ENCODE measurements at regions not wholly inside any gene's neighbourhood (a gene's known extent, or its start where the extent isn't known, plus 50 kb on each side); places are given as distances from the start of the nearest gene placed in this dataset.

DNA sequence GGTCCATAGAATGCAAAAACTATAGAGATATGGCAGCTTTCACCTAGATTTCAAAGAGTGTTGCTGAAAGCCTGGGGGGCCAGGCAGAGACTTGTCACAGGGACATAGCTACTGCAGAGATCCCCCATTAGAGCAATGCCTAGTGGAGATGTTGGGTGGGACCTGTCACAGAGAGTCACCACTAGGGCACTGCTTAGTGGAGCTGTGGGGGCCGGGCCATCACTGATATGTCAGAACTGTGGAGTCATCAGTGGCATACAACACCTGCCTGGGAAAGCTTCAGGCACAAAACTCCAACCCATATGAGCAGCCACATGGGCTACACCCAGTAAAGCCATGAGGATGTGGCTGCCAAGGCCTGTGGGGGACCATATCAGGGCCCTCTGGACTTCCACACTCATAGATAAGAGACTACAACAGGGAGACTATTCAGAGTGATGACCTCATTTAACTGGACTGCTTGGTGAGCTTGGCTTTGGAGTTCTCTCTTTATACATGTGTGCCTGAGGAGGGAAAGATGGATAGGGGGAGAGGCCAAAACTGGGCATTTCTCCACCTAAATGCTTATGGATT, 176.3 kb downstream of the ZNF621 start:
- DNase-seq (ENCODE audit: extremely low read depth in 1 of 4, low spot score in 3 of 4), result no peak
- ATAC-seq, result no peak
- H3K79me2 ChIP-seq (ENCODE audit: control insufficient read depth, insufficient read depth, low read length), result no peaks in the 10 kb centered on the region
- FAIRE-seq, result no peak
- BruUV-seq (replicated peaks), result no TSS peak
- H3K27ac ChIP-seq (ENCODE audit: extremely low read depth, low read depth, low read length), result no peak overlapping the region
- 0% methylated on average over 1 of the region's 1 CpG for WGBS (ENCODE audit: insufficient coverage, low coverage, missing lambda C conversion rate)
- in situ Hi-C loops (cut with MboI) (no loop called here), intact Hi-C loops (cut with micrococcal nuclease) (no loop called here)
- no peaks in the 10 kb centered on the region for H3K9me1 ChIP-seq (ENCODE audit: control insufficient read depth, insufficient read depth, low read length)
- H3K27me3 ChIP-seq (ENCODE audit: control insufficient read depth in 2 of 2, insufficient read depth in 2 of 2, low read length in 2 of 2), result peaks cover 0 to 3% of the 10 kb centered on the region in 2 experiments; a peak in 1 of 5 replicates
- no peak overlapping the region for H3K4me3 ChIP-seq
- H3K4me1 ChIP-seq (replicated peaks in 1 of 2; ENCODE audit: control insufficient read depth in 2 of 2, insufficient read depth in 2 of 2, low read length in 2 of 2), result no peaks in the 10 kb centered on the region
- H4K20me1 ChIP-seq (replicated peaks; ENCODE audit: control insufficient read depth, insufficient read depth, low read length), result no peaks in the 10 kb centered on the region
- H3K9ac ChIP-seq (ENCODE audit: insufficient read depth in 1 of 2, low read depth in 2 of 2, low read length in 2 of 2), result no peak overlapping the region
- CTCF ChIA-PET (ENCODE audit: low intra/inter-chr PET ratio), result no interaction called here
- H3K4me2 ChIP-seq (ENCODE audit: insufficient read depth, low read length), result no peak overlapping the region
- no peak overlapping the region for H2AFZ ChIP-seq (ENCODE audit: low read depth, low read length)
- H3K36me3 ChIP-seq (ENCODE audit: control insufficient read depth, insufficient read depth, low read length), result no peaks in the 10 kb centered on the region
- no peaks in the 10 kb centered on the region for H3K9me3 ChIP-seq (replicated peaks; ENCODE audit: control insufficient read depth, insufficient read depth, low read depth, low read length)
- POLR2A ChIA-PET, result interaction anchor here (0.6 to 1.6 kb wide), 2 partner anchors 10 to 550 kb away, joined by 3 to 4 read pairs; no protein-coding TSS in a partner anchor
- TF ChIP-seq WHSC1 (IDR thresholded peaks at IDR 0.05; ENCODE audit: low read length), result no peak
- TF ChIP-seq, protein P1, sequence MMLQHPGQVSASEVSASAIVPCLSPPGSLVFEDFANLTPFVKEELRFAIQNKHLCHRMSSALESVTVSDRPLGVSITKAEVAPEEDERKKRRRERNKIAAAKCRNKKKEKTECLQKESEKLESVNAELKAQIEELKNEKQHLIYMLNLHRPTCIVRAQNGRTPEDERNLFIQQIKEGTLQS (IDR thresholded peaks at IDR 0.05), result 0 out of 2 replicates have a peak, but pooled peaks have one; percentile 10
- TF ChIP-seq, protein P1 (CRISPR knock-in tag; conservative IDR thresholded peaks at IDR 0.05), result no peak

DNA sequence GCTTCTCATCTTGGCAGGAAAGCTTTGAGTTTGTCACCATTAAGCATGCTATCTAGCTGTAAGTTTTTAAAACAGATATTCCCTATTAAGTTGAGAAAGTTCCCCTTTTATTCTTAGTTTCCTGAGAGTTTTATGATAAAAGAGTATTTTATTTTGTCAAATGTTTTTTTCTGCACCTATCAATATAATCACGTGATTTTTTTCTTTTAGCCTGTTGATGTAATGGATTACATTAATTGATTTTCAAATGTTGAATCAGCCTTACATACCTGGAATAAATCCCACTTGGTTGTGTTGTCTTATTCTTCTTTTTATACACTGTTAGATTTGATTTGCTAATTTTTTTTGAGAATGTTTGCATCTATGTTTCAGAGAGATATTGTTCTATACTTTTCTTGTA, 179.5 kb downstream of the ZNF621 start:
- ATAC-seq, result no peak
- Histone ChIP-seq H3K27ac (ENCODE audit: extremely low read depth, low read depth, low read length) (no peak overlapping the region), H2AFZ (ENCODE audit: low read depth, low read length) (no peak overlapping the region), H3K9me1 (ENCODE audit: control insufficient read depth, insufficient read depth, low read length) (no peaks in the 10 kb centered on the region), H3K4me1 (replicated peaks in 1 of 2; ENCODE audit: control insufficient read depth in 2 of 2, insufficient read depth in 2 of 2, low read length in 2 of 2) (no peaks in the 10 kb centered on the region), H3K36me3 (ENCODE audit: control insufficient read depth, insufficient read depth, low read length) (no peaks in the 10 kb centered on the region), H4K20me1 (replicated peaks; ENCODE audit: control insufficient read depth, insufficient read depth, low read length) (no peaks in the 10 kb centered on the region), H3K27me3 (ENCODE audit: control insufficient read depth in 2 of 2, insufficient read depth in 2 of 2, low read length in 2 of 2) (no peaks in the 10 kb centered on the region), H3K4me2 (ENCODE audit: insufficient read depth, low read length) (no peak overlapping the region), H3K79me2 (ENCODE audit: control insufficient read depth, insufficient read depth, low read length) (no peaks in the 10 kb centered on the region), H3K4me3 (no peak overlapping the region), H3K9ac (ENCODE audit: insufficient read depth in 1 of 2, low read depth in 2 of 2, low read length in 2 of 2) (no peak overlapping the region), H3K9me3 (replicated peaks; ENCODE audit: control insufficient read depth, insufficient read depth, low read depth, low read length) (no peaks in the 10 kb centered on the region)
- BruUV-seq (replicated peaks), result no TSS peak
- ChIA-PET POLR2A (no interaction called here), CTCF (ENCODE audit: low intra/inter-chr PET ratio) (no interaction called here)
- WGBS (ENCODE audit: insufficient coverage, low coverage, missing lambda C conversion rate), result 0% methylated on average over 1 of the region's 1 CpG
- no peak for FAIRE-seq
- intact Hi-C loops (cut with micrococcal nuclease), result no loop called here
- TF ChIP-seq DPF2 (IDR thresholded peaks at IDR 0.05) (no peak), C11orf30 (IDR thresholded peaks at IDR 0.05; ENCODE audit: low read depth) (no peak), ZNF668 (CRISPR knock-in tag; IDR thresholded peaks at IDR 0.05) (no peak), CHD4 (IDR thresholded peaks at IDR 0.05; ENCODE audit: insufficient read depth, insufficient replicate concordance, low read depth, low read length, poor library complexity, severe bottlenecking) (no peak), ZZZ3 (IDR thresholded peaks at IDR 0.05) (no peak)
- TF ChIP-seq, protein P2, sequence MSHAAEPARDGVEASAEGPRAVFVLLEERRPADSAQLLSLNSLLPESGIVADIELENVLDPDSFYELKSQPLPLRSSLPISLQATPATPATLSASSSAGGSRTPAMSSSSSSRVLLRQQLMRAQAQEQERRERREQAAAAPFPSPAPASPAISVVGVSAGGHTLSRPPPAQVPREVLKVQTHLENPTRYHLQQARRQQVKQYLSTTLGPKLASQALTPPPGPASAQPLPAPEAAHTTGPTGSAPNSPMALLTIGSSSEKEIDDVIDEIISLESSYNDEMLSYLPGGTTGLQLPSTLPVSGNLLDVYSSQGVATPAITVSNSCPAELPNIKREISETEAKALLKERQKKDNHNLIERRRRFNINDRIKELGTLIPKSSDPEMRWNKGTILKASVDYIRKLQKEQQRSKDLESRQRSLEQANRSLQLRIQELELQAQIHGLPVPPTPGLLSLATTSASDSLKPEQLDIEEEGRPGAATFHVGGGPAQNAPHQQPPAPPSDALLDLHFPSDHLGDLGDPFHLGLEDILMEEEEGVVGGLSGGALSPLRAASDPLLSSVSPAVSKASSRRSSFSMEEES (CRISPR knock-in tag; IDR thresholded peaks at IDR 0.05), result peak; percentile 91
- DNase-seq (ENCODE audit: extremely low read depth in 1 of 4, low spot score in 3 of 4), result no peak
- in situ Hi-C loops (cut with MboI), result no loop called here
